ENCODE measurements at regions not wholly inside any gene's neighbourhood (a gene's known extent, or its start where the extent isn't known, plus 50 kb on each side); places are given as distances from the start of the nearest gene placed in this dataset.

DNA sequence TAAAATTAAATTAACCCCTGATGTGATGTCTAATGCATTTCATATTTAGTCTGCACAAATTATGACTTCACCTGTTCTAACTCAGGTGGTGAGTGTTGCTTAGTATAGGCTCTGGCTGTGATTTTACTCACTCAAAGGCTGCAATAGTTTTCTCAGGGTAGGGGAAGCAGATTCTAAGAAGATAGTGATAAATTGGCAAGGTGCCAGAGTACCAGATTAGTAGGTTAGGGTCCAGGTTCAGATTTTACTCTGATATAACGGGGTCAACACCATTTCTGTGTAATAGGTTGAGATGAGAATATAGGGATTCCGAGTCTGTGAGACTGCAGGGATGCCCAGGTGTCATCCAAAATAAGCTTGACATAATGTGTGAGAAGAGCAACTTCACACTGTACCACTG is 1049.6 kb downstream of the STIM2 start:
- in situ Hi-C loops (cut with HindIII; ENCODE audit: low pct_unique_long_range_greater_than_20kb, low sequenced_read_pairs) (no loop called here), intact Hi-C loops (cut with micrococcal nuclease; ENCODE audit: unreplicated experiment) (no loop called here)
- ChIA-PET POLR2A (no interaction called here), CTCF (no interaction called here)
- ATAC-seq (no peak), DNase-seq (ENCODE audit: low read depth, low spot score) (no peak)
- Histone ChIP-seq H3K9me3 (ENCODE audit: control insufficient read depth, insufficient read depth, low read depth, low read length) (no peaks in the 10 kb centered on the region), H3K4me1 (ENCODE audit: control insufficient read depth, insufficient read depth, low read length) (no peaks in the 10 kb centered on the region), H3K27ac (ENCODE audit: low read length) (no peak overlapping the region), H3K27me3 (ENCODE audit: control insufficient read depth, insufficient read depth, low read length) (no peaks in the 10 kb centered on the region), H3K4me3 (ENCODE audit: low read depth in 2 of 2, low read length in 2 of 2) (no peak overlapping the region), H3K36me3 (ENCODE audit: control insufficient read depth, insufficient read depth, low read length) (no peaks in the 10 kb centered on the region)
- no TSS peak for BruUV-seq (replicated peaks)
- TF ChIP-seq, protein P1, sequence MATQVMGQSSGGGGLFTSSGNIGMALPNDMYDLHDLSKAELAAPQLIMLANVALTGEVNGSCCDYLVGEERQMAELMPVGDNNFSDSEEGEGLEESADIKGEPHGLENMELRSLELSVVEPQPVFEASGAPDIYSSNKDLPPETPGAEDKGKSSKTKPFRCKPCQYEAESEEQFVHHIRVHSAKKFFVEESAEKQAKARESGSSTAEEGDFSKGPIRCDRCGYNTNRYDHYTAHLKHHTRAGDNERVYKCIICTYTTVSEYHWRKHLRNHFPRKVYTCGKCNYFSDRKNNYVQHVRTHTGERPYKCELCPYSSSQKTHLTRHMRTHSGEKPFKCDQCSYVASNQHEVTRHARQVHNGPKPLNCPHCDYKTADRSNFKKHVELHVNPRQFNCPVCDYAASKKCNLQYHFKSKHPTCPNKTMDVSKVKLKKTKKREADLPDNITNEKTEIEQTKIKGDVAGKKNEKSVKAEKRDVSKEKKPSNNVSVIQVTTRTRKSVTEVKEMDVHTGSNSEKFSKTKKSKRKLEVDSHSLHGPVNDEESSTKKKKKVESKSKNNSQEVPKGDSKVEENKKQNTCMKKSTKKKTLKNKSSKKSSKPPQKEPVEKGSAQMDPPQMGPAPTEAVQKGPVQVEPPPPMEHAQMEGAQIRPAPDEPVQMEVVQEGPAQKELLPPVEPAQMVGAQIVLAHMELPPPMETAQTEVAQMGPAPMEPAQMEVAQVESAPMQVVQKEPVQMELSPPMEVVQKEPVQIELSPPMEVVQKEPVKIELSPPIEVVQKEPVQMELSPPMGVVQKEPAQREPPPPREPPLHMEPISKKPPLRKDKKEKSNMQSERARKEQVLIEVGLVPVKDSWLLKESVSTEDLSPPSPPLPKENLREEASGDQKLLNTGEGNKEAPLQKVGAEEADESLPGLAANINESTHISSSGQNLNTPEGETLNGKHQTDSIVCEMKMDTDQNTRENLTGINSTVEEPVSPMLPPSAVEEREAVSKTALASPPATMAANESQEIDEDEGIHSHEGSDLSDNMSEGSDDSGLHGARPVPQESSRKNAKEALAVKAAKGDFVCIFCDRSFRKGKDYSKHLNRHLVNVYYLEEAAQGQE (IDR thresholded peaks at IDR 0.05; ENCODE audit: insufficient read depth in 1 of 2, low read depth in 2 of 2, low read length in 1 of 2): no peak
- no peak for TF ChIP-seq TCF7L2 (IDR thresholded peaks at IDR 0.05; ENCODE audit: low read depth, low read length)
- no peak for TF ChIP-seq CTCF (IDR thresholded peaks at IDR 0.05)
- TF ChIP-seq SIN3A (IDR thresholded peaks at IDR 0.05; ENCODE audit: borderline replicate concordance, insufficient read depth, low read depth, low read length): no peak
- no peak for TF ChIP-seq POLR2AphosphoS5 (IDR thresholded peaks at IDR 0.05; ENCODE audit: low read depth, low read length)

GRCh38 chr4:27911047-27911446 is 1050.4 kb downstream of the STIM2 start:
- intact Hi-C loops (cut with micrococcal nuclease; ENCODE audit: unreplicated experiment) (no loop called here), in situ Hi-C loops (cut with HindIII; ENCODE audit: low pct_unique_long_range_greater_than_20kb, low sequenced_read_pairs) (no loop called here)
- no TSS peak for BruUV-seq (replicated peaks)
- TF ChIP-seq POLR2AphosphoS5 (IDR thresholded peaks at IDR 0.05; ENCODE audit: low read depth, low read length) (no peak), TCF7L2 (IDR thresholded peaks at IDR 0.05; ENCODE audit: low read depth, low read length) (no peak), CTCF (IDR thresholded peaks at IDR 0.05) (no peak), SIN3A (IDR thresholded peaks at IDR 0.05; ENCODE audit: borderline replicate concordance, insufficient read depth, low read depth, low read length) (no peak)
- TF ChIP-seq, protein P1 (IDR thresholded peaks at IDR 0.05; ENCODE audit: insufficient read depth in 1 of 2, low read depth in 2 of 2, low read length in 1 of 2): no peak
- Histone ChIP-seq H3K27ac (ENCODE audit: low read length) (no peak overlapping the region), H3K36me3 (ENCODE audit: control insufficient read depth, insufficient read depth, low read length) (no peaks in the 10 kb centered on the region), H3K4me1 (ENCODE audit: control insufficient read depth, insufficient read depth, low read length) (no peaks in the 10 kb centered on the region), H3K4me3 (ENCODE audit: low read depth in 2 of 2, low read length in 2 of 2) (no peak overlapping the region), H3K27me3 (ENCODE audit: control insufficient read depth, insufficient read depth, low read length) (no peaks in the 10 kb centered on the region), H3K9me3 (ENCODE audit: control insufficient read depth, insufficient read depth, low read depth, low read length) (no peaks in the 10 kb centered on the region)
- no peak for ATAC-seq
- DNase-seq (ENCODE audit: low read depth, low spot score): no peak
- CTCF ChIA-PET: no interaction called here
- POLR2A ChIA-PET: no interaction called here

Measured in Panc1 (cell line).